ENCODE measurements at regions not wholly inside any gene's neighbourhood (a gene's known extent, or its start where the extent isn't known, plus 50 kb on each side); places are given as distances from the start of the nearest gene placed in this dataset.

DNA sequence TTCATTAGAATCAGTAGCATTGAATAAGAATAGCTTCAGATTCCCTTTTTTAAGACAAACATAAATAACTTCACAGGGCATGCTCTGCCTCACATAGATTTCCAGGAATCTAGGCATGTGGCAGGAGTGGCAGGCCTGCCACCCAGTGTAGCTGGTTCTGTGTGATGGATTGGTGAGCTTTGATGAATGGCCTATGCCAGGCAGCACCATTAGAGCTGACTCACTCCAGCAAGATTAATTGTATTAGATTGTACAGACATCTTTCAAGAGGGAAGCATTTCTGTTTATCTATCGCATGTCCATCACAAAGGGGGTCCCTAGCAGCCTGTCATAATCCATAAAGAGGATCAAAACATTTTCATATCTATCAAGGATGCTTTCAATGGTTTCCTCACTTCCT lies 71.9 kb downstream of the NAA11 start:
- H3K79me2 ChIP-seq (replicated peaks; ENCODE audit: insufficient read depth, low read length) = no peaks in the 10 kb centered on the region
- no peak overlapping the region for H3K4me2 ChIP-seq (ENCODE audit: low read length)
- H3F3A ChIP-seq (ENCODE audit: insufficient read depth, low read length, poor library complexity, severe bottlenecking) = no peaks in the 10 kb centered on the region
- no peak overlapping the region for H2AFZ ChIP-seq (ENCODE audit: low read depth, low read length)
- no peaks in the 10 kb centered on the region for H4K20me1 ChIP-seq (ENCODE audit: insufficient read depth)
- H3K9ac ChIP-seq (ENCODE audit: low read length) = no peak overlapping the region
- no peak for TF ChIP-seq POLR2AphosphoS5 (IDR thresholded peaks at IDR 0.05)
- TF ChIP-seq SMC3 (conservative IDR thresholded peaks at IDR 0.05; ENCODE audit: poor library complexity) = no peak
- TF ChIP-seq EP300 (conservative IDR thresholded peaks at IDR 0.05; ENCODE audit: poor library complexity, severe bottlenecking) = no peak
- TF ChIP-seq EZH2 (IDR thresholded peaks at IDR 0.05; ENCODE audit: borderline replicate concordance, insufficient read depth, low read length, poor library complexity, severe bottlenecking) = no peak
- no peaks in the 10 kb centered on the region for H3K27me3 ChIP-seq (ENCODE audit: insufficient read depth, low read depth, low read length)
- no peaks in the 10 kb centered on the region for H3K9me3 ChIP-seq (ENCODE audit: low read length)
- H3K9me2 ChIP-seq (ENCODE audit: insufficient read depth, low read length) = no peaks in the 10 kb centered on the region
- no peak overlapping the region for H3K27ac ChIP-seq (ENCODE audit: low read length)
- H3K4me3 ChIP-seq (ENCODE audit: low read length) = no peak overlapping the region
- no peaks in the 10 kb centered on the region for H3K36me3 ChIP-seq (ENCODE audit: insufficient read depth, low read length)

DNA sequence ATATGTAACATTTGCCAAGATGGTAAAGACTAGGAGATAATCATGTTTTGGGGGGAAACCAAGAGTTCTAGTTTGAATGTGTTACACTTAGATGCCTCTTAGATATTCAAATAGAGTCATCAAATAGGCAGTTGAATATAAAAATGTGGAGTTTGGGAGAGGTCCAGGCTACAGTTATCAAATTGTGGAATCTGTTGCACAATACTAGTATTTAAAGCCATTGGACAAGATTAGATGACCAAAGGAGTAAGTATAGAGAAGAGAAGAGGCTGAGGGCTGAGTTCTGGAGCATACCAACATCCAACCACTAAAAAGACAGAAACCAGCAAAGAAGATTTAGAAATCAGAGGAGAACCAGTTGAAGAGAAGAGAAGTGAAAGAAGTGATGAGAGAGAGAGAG lies 72.7 kb downstream of the NAA11 start:
- Histone ChIP-seq H3K36me3 (ENCODE audit: insufficient read depth, low read length) (no peaks in the 10 kb centered on the region), H3K9me2 (ENCODE audit: insufficient read depth, low read length) (no peaks in the 10 kb centered on the region), H3K4me3 (ENCODE audit: low read length) (no peak overlapping the region), H3K9ac (ENCODE audit: low read length) (no peak overlapping the region), H3K4me2 (ENCODE audit: low read length) (no peak overlapping the region), H3K27me3 (ENCODE audit: insufficient read depth, low read depth, low read length) (no peaks in the 10 kb centered on the region), H2AFZ (ENCODE audit: low read depth, low read length) (no peak overlapping the region), H3K9me3 (ENCODE audit: low read length) (no peaks in the 10 kb centered on the region), H3K27ac (ENCODE audit: low read length) (no peak overlapping the region), H4K20me1 (ENCODE audit: insufficient read depth) (no peaks in the 10 kb centered on the region), H3F3A (ENCODE audit: insufficient read depth, low read length, poor library complexity, severe bottlenecking) (no peaks in the 10 kb centered on the region), H3K79me2 (replicated peaks; ENCODE audit: insufficient read depth, low read length) (no peaks in the 10 kb centered on the region)
- TF ChIP-seq RAD21 (conservative IDR thresholded peaks at IDR 0.05) (no peak), EZH2 (IDR thresholded peaks at IDR 0.05; ENCODE audit: borderline replicate concordance, insufficient read depth, low read length, poor library complexity, severe bottlenecking) (no peak), TAF1 (IDR thresholded peaks at IDR 0.05; ENCODE audit: low read depth) (no peak), REST (IDR thresholded peaks at IDR 0.05; ENCODE audit: borderline replicate concordance) (no peak), EP300 (conservative IDR thresholded peaks at IDR 0.05; ENCODE audit: poor library complexity, severe bottlenecking) (no peak), MXI1 (conservative IDR thresholded peaks at IDR 0.05; ENCODE audit: poor library complexity, severe bottlenecking) (no peak), CTCF (IDR thresholded peaks at IDR 0.05; ENCODE audit: poor library complexity, severe bottlenecking) (no peak), POLR2AphosphoS5 (IDR thresholded peaks at IDR 0.05) (no peak), SMC3 (conservative IDR thresholded peaks at IDR 0.05; ENCODE audit: poor library complexity) (no peak)

DNA sequence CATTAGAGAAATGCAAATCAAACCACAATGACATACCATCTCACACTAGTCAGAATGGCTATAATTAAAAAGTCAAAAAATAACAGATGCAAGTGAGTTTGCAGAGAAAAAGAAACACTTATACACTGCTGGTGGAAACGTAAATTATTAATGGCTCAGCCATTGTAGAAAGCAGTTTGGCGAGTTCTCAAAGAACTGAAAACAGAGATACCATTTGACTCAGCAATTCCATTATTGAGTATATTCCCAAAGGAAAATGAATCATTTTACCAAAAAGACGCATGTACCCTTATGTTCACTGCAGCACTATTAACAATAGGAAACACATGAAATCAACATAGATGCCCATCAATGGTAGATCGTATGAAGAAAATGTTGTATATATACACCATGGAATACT lies 75.0 kb downstream of the NAA11 start:
- no peaks in the 10 kb centered on the region for H3K9me2 ChIP-seq (ENCODE audit: insufficient read depth, low read length)
- no peaks in the 10 kb centered on the region for H4K20me1 ChIP-seq (ENCODE audit: insufficient read depth)

More for the DNA sequence above, 75.0 kb downstream of the NAA11 start:
- Histone ChIP-seq H3K9ac (ENCODE audit: low read length) (no peak overlapping the region), H3K79me2 (replicated peaks; ENCODE audit: insufficient read depth, low read length) (no peaks in the 10 kb centered on the region), H2AFZ (ENCODE audit: low read depth, low read length) (no peak overlapping the region), H3K27ac (ENCODE audit: low read length) (no peak overlapping the region), H3K27me3 (ENCODE audit: insufficient read depth, low read depth, low read length) (no peaks in the 10 kb centered on the region), H3K36me3 (ENCODE audit: insufficient read depth, low read length) (no peaks in the 10 kb centered on the region), H3F3A (ENCODE audit: insufficient read depth, low read length, poor library complexity, severe bottlenecking) (no peaks in the 10 kb centered on the region), H3K4me2 (ENCODE audit: low read length) (no peak overlapping the region), H3K4me3 (ENCODE audit: low read length) (no peak overlapping the region), H3K9me3 (ENCODE audit: low read length) (no peaks in the 10 kb centered on the region)
- no peak for TF ChIP-seq SMC3 (conservative IDR thresholded peaks at IDR 0.05; ENCODE audit: poor library complexity)
